ENCODE measurements at regions not wholly inside any gene's neighbourhood (a gene's known extent, or its start where the extent isn't known, plus 50 kb on each side); places are given as distances from the start of the nearest gene placed in this dataset.

- H3K9me3 ChIP-seq (ENCODE audit: control insufficient read depth in 1 of 2, low read length in 2 of 2): no peaks in the 10 kb centered on the region
- no peaks in the 10 kb centered on the region for H3K27me3 ChIP-seq (ENCODE audit: low read depth, low read length)
- H3K27ac ChIP-seq (ENCODE audit: low read length): no peak overlapping the region
- no peaks in the 10 kb centered on the region for H3K4me1 ChIP-seq (ENCODE audit: control insufficient read depth in 1 of 2, insufficient read depth in 2 of 2, low read length in 2 of 2)
- peaks cover 30 to 55% of the 10 kb centered on the region in 2 donors for H3K36me3 ChIP-seq (ENCODE audit: control insufficient read depth in 1 of 2, insufficient read depth in 2 of 2, low read length in 2 of 2)
- H3K4me3 ChIP-seq (ENCODE audit: low read depth in 1 of 2, low read length in 2 of 2): no peak overlapping the region
These were observed 343.9 kb upstream of the TPM1 start for GRCh38 chr15:62698646-62699045.

GRCh38 chr15:62706317-62706716 is 336.2 kb upstream of the TPM1 start:
- Histone ChIP-seq H3K4me1 (ENCODE audit: control insufficient read depth in 1 of 2, insufficient read depth in 2 of 2, low read length in 2 of 2) (no peaks in the 10 kb centered on the region), H3K9me3 (ENCODE audit: control insufficient read depth in 1 of 2, low read length in 2 of 2) (no peaks in the 10 kb centered on the region), H3K4me3 (ENCODE audit: low read depth in 1 of 2, low read length in 2 of 2) (no peak overlapping the region), H3K27ac (ENCODE audit: low read length) (no peak overlapping the region), H3K27me3 (ENCODE audit: low read depth, low read length) (no peaks in the 10 kb centered on the region), H3K36me3 (ENCODE audit: control insufficient read depth in 1 of 2, insufficient read depth in 2 of 2, low read length in 2 of 2) (peaks cover 17 to 27% of the 10 kb centered on the region in 2 donors)

- Histone ChIP-seq H3K36me3 (ENCODE audit: control insufficient read depth in 1 of 2, insufficient read depth in 2 of 2, low read length in 2 of 2) (peaks cover 9 to 17% of the 10 kb centered on the region in 2 donors), H3K9me3 (ENCODE audit: control insufficient read depth in 1 of 2, low read length in 2 of 2) (no peaks in the 10 kb centered on the region), H3K27me3 (ENCODE audit: low read depth, low read length) (no peaks in the 10 kb centered on the region), H3K4me1 (ENCODE audit: control insufficient read depth in 1 of 2, insufficient read depth in 2 of 2, low read length in 2 of 2) (no peaks in the 10 kb centered on the region), H3K27ac (ENCODE audit: low read length) (no peak overlapping the region), H3K4me3 (ENCODE audit: low read depth in 1 of 2, low read length in 2 of 2) (no peak overlapping the region)
These were observed 334.1 kb upstream of the TPM1 start for GRCh38 chr15:62708470-62708869.

- H3K4me3 ChIP-seq (ENCODE audit: low read depth in 1 of 2, low read length in 2 of 2): no peak overlapping the region
- H3K36me3 ChIP-seq (ENCODE audit: control insufficient read depth in 1 of 2, insufficient read depth in 2 of 2, low read length in 2 of 2): peaks cover 9 to 17% of the 10 kb centered on the region in 2 donors
- H3K9me3 ChIP-seq (ENCODE audit: control insufficient read depth in 1 of 2, low read length in 2 of 2): no peaks in the 10 kb centered on the region
- no peaks in the 10 kb centered on the region for H3K4me1 ChIP-seq (ENCODE audit: control insufficient read depth in 1 of 2, insufficient read depth in 2 of 2, low read length in 2 of 2)
- H3K27me3 ChIP-seq (ENCODE audit: low read depth, low read length): no peaks in the 10 kb centered on the region
- H3K27ac ChIP-seq (ENCODE audit: low read length): no peak overlapping the region
These were observed 333.3 kb upstream of the TPM1 start for GRCh38 chr15:62709261-62709660.

DNA sequence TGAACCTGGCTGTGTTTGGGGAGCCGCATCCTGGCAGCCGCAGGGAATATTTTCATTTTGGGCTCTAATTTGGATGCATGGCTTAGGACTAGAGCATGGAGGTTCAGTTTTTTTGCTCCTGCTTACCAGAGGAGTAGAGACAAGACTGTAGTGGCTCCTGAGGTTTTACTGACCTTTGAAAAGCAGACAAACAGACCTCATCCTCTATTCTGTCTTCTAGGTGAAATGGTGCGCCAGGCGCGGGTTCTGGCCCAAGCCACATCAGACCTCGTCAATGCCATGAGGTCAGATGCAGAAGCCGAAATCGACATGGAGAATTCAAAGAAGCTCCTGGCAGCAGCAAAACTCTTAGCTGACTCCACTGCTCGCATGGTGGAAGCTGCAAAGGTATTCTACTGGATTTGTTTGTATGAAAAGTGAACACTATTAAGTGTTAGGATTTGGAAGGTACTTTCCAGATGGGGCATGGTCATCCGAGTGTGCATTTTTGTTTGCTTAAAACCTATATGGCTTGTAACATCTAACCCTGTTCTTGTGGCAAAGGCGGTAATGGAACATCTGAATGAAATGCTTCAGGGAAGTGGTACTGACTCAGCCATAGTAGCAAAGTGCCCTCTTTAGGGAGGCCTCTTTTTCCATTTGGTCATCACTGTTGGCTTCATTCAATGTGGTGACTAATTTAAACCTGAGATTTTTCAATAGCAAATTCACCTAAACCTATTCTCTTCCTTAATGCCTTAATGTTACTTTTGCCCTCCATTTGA is 330.7 kb upstream of the TPM1 start:
- H3K27ac ChIP-seq (ENCODE audit: low read length): no peak overlapping the region
- no peak overlapping the region for H3K4me3 ChIP-seq (ENCODE audit: low read depth in 1 of 2, low read length in 2 of 2)
- H3K36me3 ChIP-seq (ENCODE audit: control insufficient read depth in 1 of 2, insufficient read depth in 2 of 2, low read length in 2 of 2): peaks cover 9 to 23% of the 10 kb centered on the region in 2 donors
- H3K4me1 ChIP-seq (ENCODE audit: control insufficient read depth in 1 of 2, insufficient read depth in 2 of 2, low read length in 2 of 2): no peaks in the 10 kb centered on the region
- no peaks in the 10 kb centered on the region for H3K9me3 ChIP-seq (ENCODE audit: control insufficient read depth in 1 of 2, low read length in 2 of 2)
- no peaks in the 10 kb centered on the region for H3K27me3 ChIP-seq (ENCODE audit: low read depth, low read length)

DNA sequence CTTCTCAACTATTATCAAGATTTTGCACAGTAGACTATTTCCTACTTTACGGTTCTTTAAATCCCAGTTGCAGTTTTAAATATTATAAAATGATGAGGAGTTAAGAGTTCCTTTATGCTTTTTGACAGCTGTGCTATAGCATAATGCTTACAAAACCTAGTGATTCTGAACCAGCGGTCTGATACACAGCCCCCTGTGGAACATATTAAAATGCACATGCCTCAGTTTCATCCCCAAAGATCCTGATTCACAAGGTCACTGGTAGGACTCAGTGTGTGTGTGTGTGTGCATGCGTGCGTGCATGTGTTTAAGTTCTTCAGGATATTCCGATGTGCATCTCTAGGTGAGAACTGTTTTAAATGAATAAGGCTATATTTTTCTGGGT is 330.1 kb upstream of the TPM1 start:
- H3K36me3 ChIP-seq (ENCODE audit: control insufficient read depth in 1 of 2, insufficient read depth in 2 of 2, low read length in 2 of 2): peaks cover 4 to 29% of the 10 kb centered on the region in 2 donors
- no peaks in the 10 kb centered on the region for H3K4me1 ChIP-seq (ENCODE audit: control insufficient read depth in 1 of 2, insufficient read depth in 2 of 2, low read length in 2 of 2)
- H3K27ac ChIP-seq (ENCODE audit: low read length): no peak overlapping the region
- no peak overlapping the region for H3K4me3 ChIP-seq (ENCODE audit: low read depth in 1 of 2, low read length in 2 of 2)
- no peaks in the 10 kb centered on the region for H3K27me3 ChIP-seq (ENCODE audit: low read depth, low read length)
- no peaks in the 10 kb centered on the region for H3K9me3 ChIP-seq (ENCODE audit: control insufficient read depth in 1 of 2, low read length in 2 of 2)

GRCh38 chr15:62715946-62716345 is 326.6 kb upstream of the TPM1 start:
- Histone ChIP-seq H3K9me3 (ENCODE audit: control insufficient read depth in 1 of 2, low read length in 2 of 2) (no peaks in the 10 kb centered on the region), H3K4me1 (ENCODE audit: control insufficient read depth in 1 of 2, insufficient read depth in 2 of 2, low read length in 2 of 2) (no peaks in the 10 kb centered on the region), H3K27me3 (ENCODE audit: low read depth, low read length) (no peaks in the 10 kb centered on the region), H3K27ac (ENCODE audit: low read length) (no peak overlapping the region), H3K36me3 (ENCODE audit: control insufficient read depth in 1 of 2, insufficient read depth in 2 of 2, low read length in 2 of 2) (peaks cover 15 to 42% of the 10 kb centered on the region in 2 donors), H3K4me3 (ENCODE audit: low read depth in 1 of 2, low read length in 2 of 2) (no peak overlapping the region)

- H3K4me1 ChIP-seq (ENCODE audit: control insufficient read depth in 1 of 2, insufficient read depth in 2 of 2, low read length in 2 of 2): no peaks in the 10 kb centered on the region
- no peak overlapping the region for H3K27ac ChIP-seq (ENCODE audit: low read length)
These were observed 325.1 kb upstream of the TPM1 start for GRCh38 chr15:62717496-62717895.

DNA sequence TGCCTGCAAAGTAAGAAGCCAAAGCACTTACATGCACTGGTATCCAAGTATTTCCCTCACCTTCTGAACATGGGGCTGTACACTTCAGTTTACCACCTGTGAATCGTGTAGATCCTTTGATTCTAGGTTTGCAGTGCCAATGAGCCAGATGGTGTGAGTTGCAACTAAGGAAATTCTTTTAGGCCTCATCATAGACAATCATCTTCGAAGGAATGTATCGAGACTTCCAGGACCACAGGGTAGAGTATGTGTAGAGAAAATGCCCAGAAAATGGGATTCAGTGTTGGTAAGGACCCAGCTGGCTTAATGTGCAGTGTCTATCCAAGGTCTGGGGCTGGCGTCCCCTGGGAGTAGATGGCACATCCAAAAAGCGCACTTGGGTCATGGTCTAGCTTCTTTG is 323.2 kb upstream of the TPM1 start:
- no peaks in the 10 kb centered on the region for H3K27me3 ChIP-seq (ENCODE audit: low read depth, low read length)
- H3K27ac ChIP-seq (ENCODE audit: low read length): no peak overlapping the region
- no peaks in the 10 kb centered on the region for H3K4me1 ChIP-seq (ENCODE audit: control insufficient read depth in 1 of 2, insufficient read depth in 2 of 2, low read length in 2 of 2)
- peaks cover 12 to 38% of the 10 kb centered on the region in 2 donors for H3K36me3 ChIP-seq (ENCODE audit: control insufficient read depth in 1 of 2, insufficient read depth in 2 of 2, low read length in 2 of 2)
- H3K4me3 ChIP-seq (ENCODE audit: low read depth in 1 of 2, low read length in 2 of 2): no peak overlapping the region
- no peaks in the 10 kb centered on the region for H3K9me3 ChIP-seq (ENCODE audit: control insufficient read depth in 1 of 2, low read length in 2 of 2)

More at GRCh38 chr15:62717496-62717895, 325.1 kb upstream of the TPM1 start:
- Histone ChIP-seq H3K36me3 (ENCODE audit: control insufficient read depth in 1 of 2, insufficient read depth in 2 of 2, low read length in 2 of 2) (peaks cover 12 to 38% of the 10 kb centered on the region in 2 donors), H3K27me3 (ENCODE audit: low read depth, low read length) (no peaks in the 10 kb centered on the region), H3K9me3 (ENCODE audit: control insufficient read depth in 1 of 2, low read length in 2 of 2) (no peaks in the 10 kb centered on the region), H3K4me3 (ENCODE audit: low read depth in 1 of 2, low read length in 2 of 2) (no peak overlapping the region)

DNA sequence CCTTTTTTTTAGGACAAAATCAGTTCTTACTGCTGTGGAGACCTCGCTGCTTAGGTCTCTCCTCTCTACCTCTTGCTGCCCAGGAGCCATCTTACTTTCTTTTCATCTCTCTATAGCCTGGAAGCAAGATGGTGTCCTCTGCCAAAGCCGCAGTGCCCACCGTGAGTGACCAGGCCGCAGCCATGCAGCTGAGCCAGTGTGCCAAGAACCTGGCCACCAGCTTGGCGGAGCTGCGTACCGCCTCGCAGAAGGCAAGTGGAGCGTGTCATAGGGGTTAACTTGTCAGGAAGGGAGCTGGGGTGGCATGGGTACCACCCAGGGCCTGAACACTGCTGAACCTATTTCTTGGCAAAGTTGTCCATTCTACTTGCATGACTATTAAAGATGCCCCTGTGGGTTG is 320.3 kb upstream of the TPM1 start:
- Histone ChIP-seq H3K9me3 (ENCODE audit: control insufficient read depth in 1 of 2, low read length in 2 of 2) (no peaks in the 10 kb centered on the region), H3K27me3 (ENCODE audit: low read depth, low read length) (no peaks in the 10 kb centered on the region), H3K4me3 (ENCODE audit: low read depth in 1 of 2, low read length in 2 of 2) (no peak overlapping the region), H3K27ac (ENCODE audit: low read length) (no peak overlapping the region), H3K4me1 (ENCODE audit: control insufficient read depth in 1 of 2, insufficient read depth in 2 of 2, low read length in 2 of 2) (no peaks in the 10 kb centered on the region), H3K36me3 (ENCODE audit: control insufficient read depth in 1 of 2, insufficient read depth in 2 of 2, low read length in 2 of 2) (peaks cover 12 to 37% of the 10 kb centered on the region in 2 donors)

- Histone ChIP-seq H3K4me3 (ENCODE audit: low read depth in 1 of 2, low read length in 2 of 2) (no peak overlapping the region), H3K27ac (ENCODE audit: low read length) (no peak overlapping the region), H3K36me3 (ENCODE audit: control insufficient read depth in 1 of 2, insufficient read depth in 2 of 2, low read length in 2 of 2) (peaks cover 0 to 13% of the 10 kb centered on the region in 2 donors), H3K9me3 (ENCODE audit: control insufficient read depth in 1 of 2, low read length in 2 of 2) (no peaks in the 10 kb centered on the region), H3K4me1 (ENCODE audit: control insufficient read depth in 1 of 2, insufficient read depth in 2 of 2, low read length in 2 of 2) (no peaks in the 10 kb centered on the region), H3K27me3 (ENCODE audit: low read depth, low read length) (no peaks in the 10 kb centered on the region)
These were observed 316.1 kb upstream of the TPM1 start for GRCh38 chr15:62726461-62726860.

GRCh38 chr15:62727501-62727900 is 315.0 kb upstream of the TPM1 start:
- peaks cover 0 to 13% of the 10 kb centered on the region in 2 donors for H3K36me3 ChIP-seq (ENCODE audit: control insufficient read depth in 1 of 2, insufficient read depth in 2 of 2, low read length in 2 of 2)
- no peak overlapping the region for H3K4me3 ChIP-seq (ENCODE audit: low read depth in 1 of 2, low read length in 2 of 2)
- no peak overlapping the region for H3K27ac ChIP-seq (ENCODE audit: low read length)
- no peaks in the 10 kb centered on the region for H3K9me3 ChIP-seq (ENCODE audit: control insufficient read depth in 1 of 2, low read length in 2 of 2)
- no peaks in the 10 kb centered on the region for H3K27me3 ChIP-seq (ENCODE audit: low read depth, low read length)
- H3K4me1 ChIP-seq (ENCODE audit: control insufficient read depth in 1 of 2, insufficient read depth in 2 of 2, low read length in 2 of 2): no peaks in the 10 kb centered on the region

Data from muscle layer of duodenum (tissue), 2 donors.